Muscle of leg (tissue), 3 donors: ENCODE measurements at regions not wholly inside any gene's neighbourhood (a gene's known extent, or its start where the extent isn't known, plus 50 kb on each side); places are given as distances from the start of the nearest gene placed in this dataset.

ENCODE experiments used
- DNase-seq: peaks from one replicate; pipeline ENCODE4 v3.0.0; 2013
- H3K27ac ChIP-seq: one replicate; pipeline ENCODE4 v1.5.1; 2013; ENCODE audit warnings: mild to moderate bottlenecking, low read length, control low read depth
- H3K27me3 ChIP-seq: one replicate; pipeline ENCODE4 v1.6.1; 2013; ENCODE audit warnings: low read length; ENCODE audit not compliant: control insufficient read depth, insufficient read depth
- H3K36me3 ChIP-seq: one replicate; pipeline ENCODE4 v1.6.1; 2013; ENCODE audit warnings: low read length; ENCODE audit not compliant: control insufficient read depth, insufficient read depth
- H3K4me1 ChIP-seq: one replicate; pipeline ENCODE4 v1.6.1; 2013; ENCODE audit warnings: low read length; ENCODE audit not compliant: control insufficient read depth, insufficient read depth
- H3K4me3 ChIP-seq: one replicate; pipeline ENCODE4 v1.5.1; 2013; ENCODE audit warnings: low read length, control low read depth
- H3K9me3 ChIP-seq: replicated peaks from 2 replicates; pipeline ENCODE4 v1.6.1; 2013; ENCODE audit warnings: low read depth, low read length; ENCODE audit not compliant: control insufficient read depth
- WGBS: methylation state at CpG from one replicate; pipeline ENCODE4 v1.1.5; 2013; ENCODE audit warnings: missing lambda C conversion rate; ENCODE audit not compliant: insufficient coverage; 5-methylcytosine and 5-hydroxymethylcytosine counted together

- Histone ChIP-seq H3K27me3 (no peaks in the 10 kb centered on the region), H3K9me3 (peaks cover 17% of the 10 kb centered on the region), H3K27ac (no peak overlapping the region), H3K4me1 (no peaks in the 10 kb centered on the region), H3K36me3 (no peaks in the 10 kb centered on the region), H3K4me3 (no peak overlapping the region)
- WGBS = no CpG with 5 or more reads among the region's 1 CpG
- no peak for DNase-seq
These were observed 604.8 kb upstream of the SEL1L start for GRCh38 chr14:82138431-82138830.

DNA sequence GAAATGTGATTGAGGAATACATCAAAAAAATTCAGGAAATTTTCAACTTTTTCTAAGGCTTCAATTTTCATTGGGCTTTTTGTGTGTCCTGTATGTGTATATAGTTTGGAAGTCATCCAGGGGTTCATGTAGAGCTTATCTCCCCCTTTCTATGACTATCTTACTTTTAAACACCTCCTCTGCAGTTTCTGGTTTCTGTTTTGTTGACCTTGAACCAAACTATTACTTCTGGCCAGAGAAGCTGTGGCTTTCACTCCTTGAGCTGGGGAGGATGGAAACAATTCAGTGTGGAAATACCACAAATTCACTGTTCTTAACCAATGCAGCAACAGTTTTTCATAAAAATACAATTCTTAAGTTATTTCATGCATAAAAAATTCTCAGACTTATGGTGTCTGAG is 613.2 kb upstream of the SEL1L start:
- no peaks in the 10 kb centered on the region for H3K36me3 ChIP-seq
- no peak overlapping the region for H3K27ac ChIP-seq
- H3K9me3 ChIP-seq = peaks cover 3% of the 10 kb centered on the region
- no peaks in the 10 kb centered on the region for H3K27me3 ChIP-seq
- no peaks in the 10 kb centered on the region for H3K4me1 ChIP-seq
- no peak for DNase-seq
- H3K4me3 ChIP-seq = no peak overlapping the region

DNA sequence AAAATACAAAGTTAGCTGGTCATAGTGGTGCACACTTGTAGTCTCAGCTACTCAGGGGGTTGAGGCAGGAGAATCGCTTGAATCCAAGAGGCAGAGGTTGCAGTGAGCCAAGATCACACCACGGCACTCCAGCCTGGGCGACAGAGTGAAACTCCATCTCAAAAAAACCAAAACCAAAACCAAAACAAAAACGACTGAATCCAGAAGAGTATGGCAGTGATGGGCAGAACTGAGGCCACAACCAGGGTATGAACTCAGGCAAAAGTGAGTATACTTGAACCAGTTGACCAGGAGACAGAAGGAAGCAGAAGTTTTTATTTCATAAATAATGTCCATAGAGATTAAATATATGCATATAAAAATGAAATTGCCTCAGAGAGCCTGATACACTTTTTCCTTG is 620.0 kb upstream of the SEL1L start:
- 83% methylated on average over 1 of the region's 4 CpGs for WGBS
- no peaks in the 10 kb centered on the region for H3K9me3 ChIP-seq
- H3K36me3 ChIP-seq = no peaks in the 10 kb centered on the region
- no peak for DNase-seq
- no peaks in the 10 kb centered on the region for H3K4me1 ChIP-seq
- no peak overlapping the region for H3K4me3 ChIP-seq
- H3K27ac ChIP-seq = no peak overlapping the region
- no peaks in the 10 kb centered on the region for H3K27me3 ChIP-seq

DNA sequence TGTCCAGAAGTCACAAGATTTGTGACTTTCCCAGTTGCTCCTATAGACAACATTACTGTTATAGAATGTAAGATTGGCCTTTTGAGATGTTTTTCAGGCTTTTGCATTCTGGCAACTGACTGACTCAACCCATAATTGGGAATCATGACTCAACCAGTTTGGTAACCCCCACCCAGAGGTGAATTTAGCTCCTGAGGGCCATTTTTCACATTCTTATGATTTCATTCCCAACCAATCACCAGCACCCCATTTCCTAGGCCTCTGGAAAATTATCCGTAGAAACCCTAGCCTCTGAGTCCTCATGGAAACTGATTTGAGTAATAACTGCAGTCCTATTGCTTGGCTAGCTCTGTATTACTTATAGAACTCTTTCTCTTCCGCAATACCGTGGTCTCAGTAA is 626.0 kb upstream of the SEL1L start:
- WGBS = 60% methylated on average over 1 of the region's 3 CpGs
- Histone ChIP-seq H3K27ac (no peak overlapping the region), H3K4me3 (no peak overlapping the region), H3K36me3 (no peaks in the 10 kb centered on the region), H3K4me1 (no peaks in the 10 kb centered on the region), H3K27me3 (no peaks in the 10 kb centered on the region), H3K9me3 (peaks cover 10% of the 10 kb centered on the region)
- DNase-seq = no peak

DNA sequence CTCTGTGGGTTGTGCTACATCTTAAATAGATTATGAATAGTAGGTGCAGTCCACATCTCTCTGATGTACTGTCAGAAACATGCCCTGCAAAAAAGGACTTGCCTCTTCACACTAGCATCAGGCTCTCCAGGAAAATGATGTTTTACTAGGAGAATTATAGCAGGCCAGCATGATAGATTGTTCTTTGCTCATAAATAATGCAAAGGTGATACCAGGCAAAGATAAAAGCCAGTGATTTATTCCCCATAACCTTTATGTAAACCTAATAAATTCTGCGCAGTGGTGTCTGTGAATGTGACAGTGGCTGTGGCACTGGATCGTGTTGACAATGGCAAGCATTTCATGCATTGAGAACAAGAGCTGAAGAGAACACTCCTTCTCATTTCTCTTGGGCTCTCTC is 646.5 kb upstream of the SEL1L start:
- H3K4me3 ChIP-seq = no peak overlapping the region
- no peaks in the 10 kb centered on the region for H3K36me3 ChIP-seq
- WGBS = no CpG with 5 or more reads among the region's 2 CpGs
- no peaks in the 10 kb centered on the region for H3K4me1 ChIP-seq
- H3K27me3 ChIP-seq = no peaks in the 10 kb centered on the region
- no peaks in the 10 kb centered on the region for H3K9me3 ChIP-seq
- no peak for DNase-seq
- H3K27ac ChIP-seq = no peak overlapping the region

- Histone ChIP-seq H3K4me1 (no peaks in the 10 kb centered on the region), H3K27me3 (no peaks in the 10 kb centered on the region), H3K4me3 (no peak overlapping the region), H3K9me3 (no peaks in the 10 kb centered on the region), H3K27ac (no peak overlapping the region), H3K36me3 (no peaks in the 10 kb centered on the region)
- no peak for DNase-seq
These were observed 649.0 kb upstream of the SEL1L start for GRCh38 chr14:82182646-82183045.

DNA sequence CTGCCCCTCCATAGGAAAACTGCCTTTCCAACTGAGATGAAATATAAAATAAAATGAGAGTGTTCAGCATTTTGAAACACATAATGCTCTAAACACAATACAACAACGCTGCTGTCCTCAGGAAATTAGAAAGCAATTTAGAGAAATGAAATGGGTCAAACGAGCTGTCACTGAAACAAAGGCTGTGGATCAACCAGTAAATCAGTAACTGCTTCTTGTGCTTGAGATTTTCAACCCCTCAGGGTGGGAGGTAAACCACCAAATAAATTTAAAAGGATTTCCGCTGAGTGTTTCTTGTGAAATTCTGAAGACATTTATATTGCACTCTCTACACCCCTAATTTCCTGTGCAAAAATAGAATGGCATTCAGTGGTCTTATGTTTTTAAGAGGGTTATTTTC is 657.1 kb upstream of the SEL1L start:
- WGBS = no CpG with 5 or more reads among the region's 3 CpGs
- peaks cover 8% of the 10 kb centered on the region for H3K9me3 ChIP-seq

DNA sequence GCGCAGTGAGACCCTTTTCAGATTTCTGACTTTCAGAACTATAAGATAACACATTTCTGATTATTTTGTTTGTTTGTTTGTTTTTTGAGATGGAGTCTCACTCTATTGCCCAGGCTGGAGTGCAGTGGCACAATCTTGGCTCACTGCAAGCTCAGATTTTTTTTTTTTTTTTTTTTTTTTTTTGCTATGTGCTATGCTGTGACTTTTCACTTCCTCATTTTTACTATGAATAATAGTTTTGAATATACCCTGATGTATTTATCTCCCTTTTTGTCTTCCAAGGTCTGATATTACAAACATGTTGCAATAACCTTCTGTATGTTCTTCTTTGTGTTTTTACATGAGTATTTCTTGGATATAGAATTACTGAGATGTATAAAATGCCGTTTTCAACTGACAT is 658.7 kb upstream of the SEL1L start:
- DNase-seq = no peak
- Histone ChIP-seq H3K4me3 (no peak overlapping the region), H3K27ac (no peak overlapping the region), H3K27me3 (no peaks in the 10 kb centered on the region), H3K9me3 (peaks cover 8% of the 10 kb centered on the region), H3K4me1 (no peaks in the 10 kb centered on the region), H3K36me3 (no peaks in the 10 kb centered on the region)
- WGBS = no CpG with 5 or more reads among the region's 2 CpGs

More for the DNA sequence above, 657.1 kb upstream of the SEL1L start:
- H3K27ac ChIP-seq = no peak overlapping the region
- H3K27me3 ChIP-seq = no peaks in the 10 kb centered on the region
- no peak overlapping the region for H3K4me3 ChIP-seq
- no peaks in the 10 kb centered on the region for H3K4me1 ChIP-seq
- no peak for DNase-seq
- no peaks in the 10 kb centered on the region for H3K36me3 ChIP-seq

GRCh38 chr14:82223276-82223675 is 689.6 kb upstream of the SEL1L start:
- DNase-seq = no peak
- Histone ChIP-seq H3K27ac (no peak overlapping the region), H3K4me3 (no peak overlapping the region), H3K9me3 (no peaks in the 10 kb centered on the region), H3K27me3 (no peaks in the 10 kb centered on the region), H3K4me1 (no peaks in the 10 kb centered on the region), H3K36me3 (no peaks in the 10 kb centered on the region)
- no CpG with 5 or more reads among the region's 2 CpGs for WGBS

GRCh38 chr14:82224610-82225009 is 691.0 kb upstream of the SEL1L start:
- no peaks in the 10 kb centered on the region for H3K9me3 ChIP-seq
- DNase-seq = no peak
- 32% methylated on average over 2 of the region's 3 CpGs for WGBS
- no peaks in the 10 kb centered on the region for H3K27me3 ChIP-seq
- no peak overlapping the region for H3K27ac ChIP-seq
- no peak overlapping the region for H3K4me3 ChIP-seq
- no peaks in the 10 kb centered on the region for H3K36me3 ChIP-seq
- no peaks in the 10 kb centered on the region for H3K4me1 ChIP-seq

DNA sequence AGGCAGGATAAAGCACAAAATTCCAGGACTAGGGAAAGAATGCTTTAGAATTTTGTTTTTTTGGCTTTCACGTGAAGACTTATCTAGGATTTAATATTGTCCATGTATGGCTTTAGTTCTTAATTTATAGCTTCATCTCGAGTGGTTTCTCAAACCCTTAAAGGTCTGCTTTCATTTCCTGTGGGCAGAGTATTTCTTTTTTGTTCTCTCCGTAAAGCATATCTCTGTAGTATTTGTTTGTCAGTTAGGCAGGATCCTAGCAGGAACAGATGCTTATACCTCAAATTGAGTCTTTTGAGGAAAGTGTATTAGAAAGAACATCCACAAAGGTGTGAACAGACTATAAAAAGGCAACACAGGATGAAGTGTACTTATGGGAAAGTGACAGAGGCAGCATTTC is 697.1 kb upstream of the SEL1L start:
- no peak for DNase-seq
- H3K27ac ChIP-seq = no peak overlapping the region
- no peaks in the 10 kb centered on the region for H3K27me3 ChIP-seq
- no peak overlapping the region for H3K4me3 ChIP-seq
- no peaks in the 10 kb centered on the region for H3K4me1 ChIP-seq
- H3K9me3 ChIP-seq = no peaks in the 10 kb centered on the region
- H3K36me3 ChIP-seq = no peaks in the 10 kb centered on the region
- WGBS = no CpG with 5 or more reads among the region's 3 CpGs
